K562 (cell line): ENCODE measurements at regions not wholly inside any gene's neighbourhood (a gene's known extent, or its start where the extent isn't known, plus 50 kb on each side); places are given as distances from the start of the nearest gene placed in this dataset.
A peak's percentile ranks its signal among the peaks of the same experiment; 100 is the strongest.

Experiments
- ARID2 ChIP-seq: fragments of 450-650 bp; IDR thresholded peaks from 2 replicates; pipeline ENCODE4 v1.6.1; 2017; ENCODE audit warnings: antibody characterized with exemption, mild to moderate bottlenecking
- CC2D1A ChIP-seq: fragments of 450-650 bp; IDR thresholded peaks from 2 replicates; pipeline ENCODE4 v1.6.1; 2017; ENCODE audit warnings: mild to moderate bottlenecking
- CREM ChIP-seq: IDR thresholded peaks from 2 replicates; pipeline ENCODE4 v1.6.1; 2014; ENCODE audit warnings: antibody characterized with exemption, low read depth
- ESRRA ChIP-seq: fragments of 450-650 bp; IDR thresholded peaks from 2 replicates; pipeline ENCODE4 v1.6.1; 2014; ENCODE audit warnings: low read depth, mild to moderate bottlenecking, moderate library complexity, borderline replicate concordance
- FOXK1 ChIP-seq: sonication (generic); formaldehyde crosslinking; IDR thresholded peaks from 2 replicates; pipeline ENCODE4 v1.8.0; 2022; ENCODE audit warnings: missing genetic modification reagents, mild to moderate bottlenecking, borderline replicate concordance
- HDAC3 ChIP-seq: fragments of 450-650 bp; IDR thresholded peaks from 2 replicates; pipeline ENCODE4 v1.6.1; 2018; ENCODE audit warnings: borderline replicate concordance, mild to moderate bottlenecking, moderate library complexity; ENCODE audit not compliant: partially characterized antibody
- HMG20A ChIP-seq: fragments of 450-650 bp; formaldehyde crosslinking; conservative IDR thresholded peaks from 2 replicates; pipeline ENCODE4 v1.4.0; 2020; ENCODE audit warnings: mild to moderate bottlenecking, mixed read lengths
- NCOA2 ChIP-seq, 2 experiments: fragments of 450-650 bp; IDR thresholded peaks; 2 replicates each; pipeline ENCODE4 v1.6.1; 2018; ENCODE audit warnings: mild to moderate bottlenecking in 2 of 2, moderate library complexity in 1 of 2; ENCODE audit not compliant: partially characterized antibody in 2 of 2
- NONO ChIP-seq, 2 experiments: fragments of 200-400 bp in 1 of 2; fragments of 450-650 bp in 1 of 2; formaldehyde crosslinking in 1 of 2; IDR thresholded peaks; 2 replicates each; pipeline ENCODE4 v1.6.1; 2017; ENCODE audit warnings: low read depth in 2 of 2, mild to moderate bottlenecking in 2 of 2, moderate library complexity in 2 of 2, low read length in 1 of 2
- NR4A1 ChIP-seq, 2 experiments: fragments of 250-450 bp in 1 of 2; fragments of 450-650 bp in 1 of 2; sonication (Bioruptor Pico) in 1 of 2; IDR thresholded peaks; 2 replicates each; pipeline versions ENCODE4 v1.4.0 to v1.6.1; 2016 to 2020; ENCODE audit warnings: mild to moderate bottlenecking in 2 of 2, missing compliant biosample characterization in 1 of 2, missing genetic modification characterization in 1 of 2, moderate library complexity in 1 of 2
- SMAD1 ChIP-seq: fragments of 150-350 bp; IDR thresholded peaks from 2 replicates; pipeline ENCODE4 v1.6.1; 2014; ENCODE audit warnings: low read length, low read depth; ENCODE audit not compliant: partially characterized antibody
- STAT5B ChIP-seq: fragments of 250-450 bp; sonication (Bioruptor Pico); IDR thresholded peaks from 2 replicates; pipeline ENCODE4 v1.8.0; 2021; ENCODE audit warnings: mild to moderate bottlenecking, inconsistent platforms
- U2AF1 ChIP-seq: fragments of 200-400 bp; formaldehyde crosslinking; optimal IDR thresholded peaks from 2 replicates; pipeline ENCODE3; 2017; ENCODE audit warnings: mild to moderate bottlenecking, low read depth, low read length, moderate library complexity
- ZKSCAN1 ChIP-seq: fragments of 150-350 bp; IDR thresholded peaks from 2 replicates; pipeline ENCODE4 v1.6.1; 2016; ENCODE audit warnings: low read depth, low read length
- ZNF431 ChIP-seq: sonication (generic); formaldehyde crosslinking; IDR thresholded peaks from 2 replicates; pipeline ENCODE4 v1.8.0; 2022; ENCODE audit warnings: mild to moderate bottlenecking, missing genetic modification reagents
- ZNF764 ChIP-seq: fragments of 250-450 bp; sonication (Bioruptor Pico); IDR thresholded peaks from 2 replicates; pipeline ENCODE4 v1.4.0; 2020; ENCODE audit warnings: low read depth, mild to moderate bottlenecking, moderate library complexity
- ZNF77 ChIP-seq: fragments of 250-450 bp; sonication (Bioruptor Pico); IDR thresholded peaks from 2 replicates; pipeline ENCODE4 v1.5.0; 2020
- TF ChIP-seq, protein P1 (sequence below): fragments of 450-650 bp; IDR thresholded peaks from 2 replicates; pipeline ENCODE4 v1.6.1; 2014; ENCODE audit warnings: low read depth, mild to moderate bottlenecking, moderate library complexity, borderline replicate concordance
- TF ChIP-seq, protein P2 (sequence below): fragments of 450-650 bp; formaldehyde crosslinking; IDR thresholded peaks from 2 replicates; pipeline ENCODE4 v1.4.0; 2022; ENCODE audit warnings: mild to moderate bottlenecking, moderate library complexity
- TF ChIP-seq, protein P3 (sequence below), 2 experiments: fragments of 150-350 bp in 1 of 2; IDR thresholded peaks; 2 replicates each; pipeline ENCODE4 v1.6.1; 2012 to 2016; ENCODE audit warnings: low read depth in 2 of 2, low read length in 2 of 2, mild to moderate bottlenecking in 1 of 2, moderate library complexity in 1 of 2
- TF ChIP-seq, protein P4 (sequence below): fragments of 200-800 bp; sonication (Bioruptor generic); IDR thresholded peaks from 2 replicates; pipeline ENCODE4 v1.6.1; 2017; ENCODE audit warnings: missing genetic modification characterization, missing compliant biosample characterization

DNA sequence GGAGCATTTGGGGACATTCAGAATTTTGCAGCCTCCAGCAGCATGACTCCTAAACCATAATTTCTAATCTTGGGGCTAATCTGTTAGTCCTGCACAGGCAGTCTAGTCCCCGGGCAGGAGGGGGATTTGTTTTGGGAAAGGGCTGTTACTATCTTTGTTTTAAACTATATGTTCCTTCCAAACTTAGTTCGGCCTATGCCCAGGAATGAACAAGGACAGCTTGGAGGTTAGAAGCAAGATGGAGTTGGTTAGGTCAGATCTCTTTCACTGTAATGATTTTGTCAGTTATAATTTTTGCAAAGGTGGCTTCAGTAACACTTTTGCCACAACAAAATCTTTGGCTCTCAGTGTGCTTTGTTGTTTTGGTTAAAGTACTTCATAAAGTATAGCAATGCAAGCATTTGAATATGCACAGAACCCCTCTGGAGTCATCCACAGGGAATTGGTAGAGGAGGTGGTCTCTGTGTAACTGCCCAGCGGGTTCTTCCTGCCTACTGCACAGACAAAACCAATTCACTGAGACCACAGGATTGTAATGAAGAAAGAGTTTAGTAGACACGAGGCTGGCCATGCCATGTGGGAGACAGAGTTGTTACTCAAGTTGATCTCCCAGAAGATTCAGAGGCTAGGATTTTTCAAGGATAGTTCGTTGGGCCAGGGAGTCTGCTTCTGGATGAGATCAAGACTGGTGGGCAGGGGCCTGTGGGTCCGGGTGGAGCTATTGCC, 224.1 kb upstream of the MYLIP start (continued):
- TF ChIP-seq SMAD1 (no peak), CREM (no peak), STAT5B (CRISPR knock-in tag) (peak; percentile 83), HMG20A (CRISPR knock-in tag) (peak; percentile 91), ZNF77 (CRISPR knock-in tag) (no peak), CC2D1A (no peak), ESRRA (no peak), FOXK1 (CRISPR knock-in tag) (no peak), NR4A1 (CRISPR knock-in tag; IDR thresholded peaks at IDR 0.05) (peak; percentile 91), NR4A1 (tag; IDR thresholded peaks at IDR 0.05) (peak; percentile 99), ZNF764 (CRISPR knock-in tag) (0 out of 2 replicates have a peak, but pooled peaks have one; percentile 41), ARID2 (no peak), ZNF431 (CRISPR knock-in tag) (no peak), ZKSCAN1 (no peak), NCOA2 (IDR thresholded peaks at IDR 0.05; ENCODE audit: partially characterized antibody in 2 of 2) (no peak), NONO (IDR thresholded peaks at IDR 0.05; ENCODE audit: low read depth in 2 of 2, low read length in 1 of 2) (no peak), U2AF1 (no peak), HDAC3 (no peak)
- TF ChIP-seq, protein P1, sequence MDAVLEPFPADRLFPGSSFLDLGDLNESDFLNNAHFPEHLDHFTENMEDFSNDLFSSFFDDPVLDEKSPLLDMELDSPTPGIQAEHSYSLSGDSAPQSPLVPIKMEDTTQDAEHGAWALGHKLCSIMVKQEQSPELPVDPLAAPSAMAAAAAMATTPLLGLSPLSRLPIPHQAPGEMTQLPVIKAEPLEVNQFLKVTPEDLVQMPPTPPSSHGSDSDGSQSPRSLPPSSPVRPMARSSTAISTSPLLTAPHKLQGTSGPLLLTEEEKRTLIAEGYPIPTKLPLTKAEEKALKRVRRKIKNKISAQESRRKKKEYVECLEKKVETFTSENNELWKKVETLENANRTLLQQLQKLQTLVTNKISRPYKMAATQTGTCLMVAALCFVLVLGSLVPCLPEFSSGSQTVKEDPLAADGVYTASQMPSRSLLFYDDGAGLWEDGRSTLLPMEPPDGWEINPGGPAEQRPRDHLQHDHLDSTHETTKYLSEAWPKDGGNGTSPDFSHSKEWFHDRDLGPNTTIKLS: no peak
- TF ChIP-seq, protein P2, sequence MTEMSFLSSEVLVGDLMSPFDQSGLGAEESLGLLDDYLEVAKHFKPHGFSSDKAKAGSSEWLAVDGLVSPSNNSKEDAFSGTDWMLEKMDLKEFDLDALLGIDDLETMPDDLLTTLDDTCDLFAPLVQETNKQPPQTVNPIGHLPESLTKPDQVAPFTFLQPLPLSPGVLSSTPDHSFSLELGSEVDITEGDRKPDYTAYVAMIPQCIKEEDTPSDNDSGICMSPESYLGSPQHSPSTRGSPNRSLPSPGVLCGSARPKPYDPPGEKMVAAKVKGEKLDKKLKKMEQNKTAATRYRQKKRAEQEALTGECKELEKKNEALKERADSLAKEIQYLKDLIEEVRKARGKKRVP (CRISPR knock-in tag): peak; percentile 97
- TF ChIP-seq, protein P3, sequence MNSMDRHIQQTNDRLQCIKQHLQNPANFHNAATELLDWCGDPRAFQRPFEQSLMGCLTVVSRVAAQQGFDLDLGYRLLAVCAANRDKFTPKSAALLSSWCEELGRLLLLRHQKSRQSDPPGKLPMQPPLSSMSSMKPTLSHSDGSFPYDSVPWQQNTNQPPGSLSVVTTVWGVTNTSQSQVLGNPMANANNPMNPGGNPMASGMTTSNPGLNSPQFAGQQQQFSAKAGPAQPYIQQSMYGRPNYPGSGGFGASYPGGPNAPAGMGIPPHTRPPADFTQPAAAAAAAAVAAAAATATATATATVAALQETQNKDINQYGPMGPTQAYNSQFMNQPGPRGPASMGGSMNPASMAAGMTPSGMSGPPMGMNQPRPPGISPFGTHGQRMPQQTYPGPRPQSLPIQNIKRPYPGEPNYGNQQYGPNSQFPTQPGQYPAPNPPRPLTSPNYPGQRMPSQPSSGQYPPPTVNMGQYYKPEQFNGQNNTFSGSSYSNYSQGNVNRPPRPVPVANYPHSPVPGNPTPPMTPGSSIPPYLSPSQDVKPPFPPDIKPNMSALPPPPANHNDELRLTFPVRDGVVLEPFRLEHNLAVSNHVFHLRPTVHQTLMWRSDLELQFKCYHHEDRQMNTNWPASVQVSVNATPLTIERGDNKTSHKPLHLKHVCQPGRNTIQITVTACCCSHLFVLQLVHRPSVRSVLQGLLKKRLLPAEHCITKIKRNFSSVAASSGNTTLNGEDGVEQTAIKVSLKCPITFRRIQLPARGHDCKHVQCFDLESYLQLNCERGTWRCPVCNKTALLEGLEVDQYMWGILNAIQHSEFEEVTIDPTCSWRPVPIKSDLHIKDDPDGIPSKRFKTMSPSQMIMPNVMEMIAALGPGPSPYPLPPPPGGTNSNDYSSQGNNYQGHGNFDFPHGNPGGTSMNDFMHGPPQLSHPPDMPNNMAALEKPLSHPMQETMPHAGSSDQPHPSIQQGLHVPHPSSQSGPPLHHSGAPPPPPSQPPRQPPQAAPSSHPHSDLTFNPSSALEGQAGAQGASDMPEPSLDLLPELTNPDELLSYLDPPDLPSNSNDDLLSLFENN (IDR thresholded peaks at IDR 0.05; ENCODE audit: low read depth in 2 of 2, low read length in 2 of 2): no peak
- TF ChIP-seq, protein P4, sequence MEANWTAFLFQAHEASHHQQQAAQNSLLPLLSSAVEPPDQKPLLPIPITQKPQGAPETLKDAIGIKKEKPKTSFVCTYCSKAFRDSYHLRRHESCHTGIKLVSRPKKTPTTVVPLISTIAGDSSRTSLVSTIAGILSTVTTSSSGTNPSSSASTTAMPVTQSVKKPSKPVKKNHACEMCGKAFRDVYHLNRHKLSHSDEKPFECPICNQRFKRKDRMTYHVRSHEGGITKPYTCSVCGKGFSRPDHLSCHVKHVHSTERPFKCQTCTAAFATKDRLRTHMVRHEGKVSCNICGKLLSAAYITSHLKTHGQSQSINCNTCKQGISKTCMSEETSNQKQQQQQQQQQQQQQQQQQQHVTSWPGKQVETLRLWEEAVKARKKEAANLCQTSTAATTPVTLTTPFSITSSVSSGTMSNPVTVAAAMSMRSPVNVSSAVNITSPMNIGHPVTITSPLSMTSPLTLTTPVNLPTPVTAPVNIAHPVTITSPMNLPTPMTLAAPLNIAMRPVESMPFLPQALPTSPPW (CRISPR knock-in tag): peak; percentile 67
